WTC11 (cell line): ENCODE measurements at regions not wholly inside any gene's neighbourhood (a gene's known extent, or its start where the extent isn't known, plus 50 kb on each side); places are given as distances from the start of the nearest gene placed in this dataset.

Experiments used
- ATAC-seq: fragments of 200-7000 bp; cut with Tn5 transposase; 2 replicates; pipeline ENCODE4 v1.10.0; 2021; ENCODE audit warnings: mild to moderate bottlenecking, moderate library complexity
- CTCF ChIA-PET: fragments of 300-600 bp; sonication (Branson Sonifier 250); formaldehyde crosslinking; loops from one replicate; lab custom pipeline; 2021; ENCODE audit warnings: antibody characterized with exemption; lab: Charles Lee
- POLR2A ChIA-PET: fragments of 350-600 bp; sonication (Branson Sonifier 250); formaldehyde crosslinking; loops from one replicate; lab custom pipeline; 2021; ENCODE audit warnings: antibody characterized with exemption; lab: Charles Lee
- DNase-seq: peaks from one replicate; pipeline ENCODE4 v3.0.0; 2021; ENCODE audit warnings: low spot score
- H3K27ac Mint-ChIP-seq: 2 replicates; pipeline ENCODE4 v1.8.0; 2021; ENCODE audit warnings: mixed read lengths
- H3K27me3 Mint-ChIP-seq: 2 replicates; pipeline ENCODE4 v1.8.0; 2021; ENCODE audit warnings: low read depth, mild to moderate bottlenecking, moderate library complexity, mixed read lengths
- H3K36me3 Mint-ChIP-seq: 2 replicates; pipeline ENCODE4 v1.8.0; 2021; ENCODE audit warnings: mixed read lengths
- H3K4me1 Mint-ChIP-seq: 2 replicates; pipeline ENCODE4 v1.8.0; 2022; ENCODE audit warnings: mixed read lengths
- H3K4me3 Mint-ChIP-seq: 2 replicates; pipeline ENCODE4 v1.8.0; 2021; ENCODE audit warnings: mild to moderate bottlenecking, moderate library complexity, mixed read lengths
- H3K9me3 Mint-ChIP-seq: 2 replicates; pipeline ENCODE4 v1.8.0; 2021; ENCODE audit warnings: mixed read lengths
- ATF1 ChIP-seq: sonication (generic); formaldehyde crosslinking; IDR thresholded peaks from 2 replicates; pipeline ENCODE4 v1.8.1; 2023; ENCODE audit warnings: mild to moderate bottlenecking, moderate library complexity, missing genetic modification reagents
- FOXJ3 ChIP-seq: sonication (generic); formaldehyde crosslinking; IDR thresholded peaks from 2 replicates; pipeline ENCODE4 v1.9.0; 2021; ENCODE audit warnings: missing genetic modification reagents, mild to moderate bottlenecking, borderline replicate concordance
- GABPB1 ChIP-seq: sonication (generic); formaldehyde crosslinking; IDR thresholded peaks from 2 replicates; pipeline ENCODE4 v1.8.1; 2023; ENCODE audit warnings: mild to moderate bottlenecking, missing genetic modification reagents
- GRHL2 ChIP-seq: fragments of 250-450 bp; sonication (Bioruptor Pico); IDR thresholded peaks from 2 replicates; pipeline ENCODE4 v1.8.0; 2022; ENCODE audit warnings: mild to moderate bottlenecking, moderate library complexity; ENCODE audit not compliant: insufficient replicate concordance, severe bottlenecking
- KAT7 ChIP-seq: sonication (generic); formaldehyde crosslinking; IDR thresholded peaks from 2 replicates; pipeline ENCODE4 v1.8.1; 2023; ENCODE audit warnings: missing genetic modification reagents, mild to moderate bottlenecking, borderline replicate concordance
- PRRX2 ChIP-seq: fragments of 250-450 bp; sonication (Bioruptor Pico); IDR thresholded peaks from 2 replicates; pipeline ENCODE4 v1.8.0; 2021; ENCODE audit warnings: mild to moderate bottlenecking
- SOX15 ChIP-seq: fragments of 250-450 bp; sonication (Bioruptor Pico); IDR thresholded peaks from 2 replicates; pipeline ENCODE4 v1.9.0; 2021; ENCODE audit warnings: mild to moderate bottlenecking
- TP53 ChIP-seq: sonication (generic); formaldehyde crosslinking; IDR thresholded peaks from 2 replicates; pipeline ENCODE4 v1.8.1; 2023; ENCODE audit warnings: mild to moderate bottlenecking, missing genetic modification reagents
- ZNF121 ChIP-seq: sonication (generic); formaldehyde crosslinking; IDR thresholded peaks from 2 replicates; pipeline ENCODE4 v1.8.0; 2023; ENCODE audit warnings: missing genetic modification reagents
- ZNF423 ChIP-seq: fragments of 250-450 bp; sonication (Bioruptor Pico); IDR thresholded peaks from 2 replicates; pipeline ENCODE4 v2.1.2; 2022; ENCODE audit warnings: mild to moderate bottlenecking, moderate library complexity
- ZNF671 ChIP-seq: fragments of 250-450 bp; sonication (Bioruptor Pico); IDR thresholded peaks from 2 replicates; pipeline ENCODE4 v1.8.0; 2021; ENCODE audit warnings: mild to moderate bottlenecking
- TF ChIP-seq, protein P1 (sequence below): fragments of 200-600 bp; IDR thresholded peaks from 2 replicates; pipeline ENCODE4 v1.8.0; 2022; ENCODE audit warnings: antibody characterized with exemption
- TF ChIP-seq, protein P2 (sequence below): fragments of 250-450 bp; sonication (Bioruptor Pico); IDR thresholded peaks from 2 replicates; pipeline ENCODE4 v1.9.0; 2021; ENCODE audit warnings: mild to moderate bottlenecking
- TF ChIP-seq, protein P3 (sequence below): sonication (generic); formaldehyde crosslinking; IDR thresholded peaks from 2 replicates; pipeline ENCODE4 v1.8.1; 2023; ENCODE audit warnings: mild to moderate bottlenecking, moderate library complexity, missing genetic modification reagents
- TF ChIP-seq, protein P4 (sequence below): sonication (generic); formaldehyde crosslinking; IDR thresholded peaks from 2 replicates; pipeline ENCODE4 v1.8.1; 2023; ENCODE audit warnings: mild to moderate bottlenecking, missing genetic modification reagents, moderate library complexity
- TF ChIP-seq, protein P5 (sequence below): sonication (generic); formaldehyde crosslinking; IDR thresholded peaks from 2 replicates; pipeline ENCODE4 v1.8.1; 2022; ENCODE audit warnings: mild to moderate bottlenecking, missing genetic modification reagents, moderate library complexity, borderline replicate concordance

DNA sequence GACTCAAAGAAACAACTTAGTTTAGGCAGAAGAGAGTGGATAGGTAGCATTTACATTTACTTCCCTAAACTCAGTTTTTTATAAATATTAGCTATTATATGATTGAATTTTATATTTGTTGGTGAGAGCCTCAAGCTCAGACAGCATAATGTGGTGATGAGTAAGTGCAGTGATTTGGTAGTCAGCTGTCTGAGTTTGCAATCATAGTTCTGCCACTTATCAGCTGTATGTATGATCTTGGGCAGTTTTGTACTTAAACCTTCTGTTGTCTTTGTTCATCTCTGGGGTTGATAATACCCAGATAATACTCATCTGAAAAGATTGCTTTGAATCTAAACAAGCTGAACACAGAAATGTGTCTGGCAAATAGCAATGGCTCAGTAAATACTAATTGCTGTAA lies 108.8 kb downstream of the ANXA1 start:
- ATAC-seq (no peak), DNase-seq (no peak)
- POLR2A ChIA-PET = no interaction called here
- Mint-ChIP-seq H3K36me3 (peaks cover 2% of the 10 kb centered on the region), H3K9me3 (peaks cover 13% of the 10 kb centered on the region), H3K4me1 (no peaks in the 10 kb centered on the region), H3K27me3 (no peaks in the 10 kb centered on the region), H3K27ac (no peak overlapping the region), H3K4me3 (no peak overlapping the region)
- CTCF ChIA-PET = no interaction called here
- TF ChIP-seq GRHL2 (CRISPR knock-in tag) (no peak), KAT7 (CRISPR knock-in tag) (no peak), ZNF423 (CRISPR knock-in tag) (no peak), FOXJ3 (CRISPR knock-in tag) (no peak), ZNF671 (CRISPR knock-in tag) (no peak), GABPB1 (no peak), TP53 (CRISPR knock-in tag) (no peak), SOX15 (CRISPR knock-in tag) (no peak), ZNF121 (CRISPR knock-in tag) (no peak)
- TF ChIP-seq, protein P1, sequence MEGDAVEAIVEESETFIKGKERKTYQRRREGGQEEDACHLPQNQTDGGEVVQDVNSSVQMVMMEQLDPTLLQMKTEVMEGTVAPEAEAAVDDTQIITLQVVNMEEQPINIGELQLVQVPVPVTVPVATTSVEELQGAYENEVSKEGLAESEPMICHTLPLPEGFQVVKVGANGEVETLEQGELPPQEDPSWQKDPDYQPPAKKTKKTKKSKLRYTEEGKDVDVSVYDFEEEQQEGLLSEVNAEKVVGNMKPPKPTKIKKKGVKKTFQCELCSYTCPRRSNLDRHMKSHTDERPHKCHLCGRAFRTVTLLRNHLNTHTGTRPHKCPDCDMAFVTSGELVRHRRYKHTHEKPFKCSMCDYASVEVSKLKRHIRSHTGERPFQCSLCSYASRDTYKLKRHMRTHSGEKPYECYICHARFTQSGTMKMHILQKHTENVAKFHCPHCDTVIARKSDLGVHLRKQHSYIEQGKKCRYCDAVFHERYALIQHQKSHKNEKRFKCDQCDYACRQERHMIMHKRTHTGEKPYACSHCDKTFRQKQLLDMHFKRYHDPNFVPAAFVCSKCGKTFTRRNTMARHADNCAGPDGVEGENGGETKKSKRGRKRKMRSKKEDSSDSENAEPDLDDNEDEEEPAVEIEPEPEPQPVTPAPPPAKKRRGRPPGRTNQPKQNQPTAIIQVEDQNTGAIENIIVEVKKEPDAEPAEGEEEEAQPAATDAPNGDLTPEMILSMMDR = no peak
- TF ChIP-seq, protein P2, sequence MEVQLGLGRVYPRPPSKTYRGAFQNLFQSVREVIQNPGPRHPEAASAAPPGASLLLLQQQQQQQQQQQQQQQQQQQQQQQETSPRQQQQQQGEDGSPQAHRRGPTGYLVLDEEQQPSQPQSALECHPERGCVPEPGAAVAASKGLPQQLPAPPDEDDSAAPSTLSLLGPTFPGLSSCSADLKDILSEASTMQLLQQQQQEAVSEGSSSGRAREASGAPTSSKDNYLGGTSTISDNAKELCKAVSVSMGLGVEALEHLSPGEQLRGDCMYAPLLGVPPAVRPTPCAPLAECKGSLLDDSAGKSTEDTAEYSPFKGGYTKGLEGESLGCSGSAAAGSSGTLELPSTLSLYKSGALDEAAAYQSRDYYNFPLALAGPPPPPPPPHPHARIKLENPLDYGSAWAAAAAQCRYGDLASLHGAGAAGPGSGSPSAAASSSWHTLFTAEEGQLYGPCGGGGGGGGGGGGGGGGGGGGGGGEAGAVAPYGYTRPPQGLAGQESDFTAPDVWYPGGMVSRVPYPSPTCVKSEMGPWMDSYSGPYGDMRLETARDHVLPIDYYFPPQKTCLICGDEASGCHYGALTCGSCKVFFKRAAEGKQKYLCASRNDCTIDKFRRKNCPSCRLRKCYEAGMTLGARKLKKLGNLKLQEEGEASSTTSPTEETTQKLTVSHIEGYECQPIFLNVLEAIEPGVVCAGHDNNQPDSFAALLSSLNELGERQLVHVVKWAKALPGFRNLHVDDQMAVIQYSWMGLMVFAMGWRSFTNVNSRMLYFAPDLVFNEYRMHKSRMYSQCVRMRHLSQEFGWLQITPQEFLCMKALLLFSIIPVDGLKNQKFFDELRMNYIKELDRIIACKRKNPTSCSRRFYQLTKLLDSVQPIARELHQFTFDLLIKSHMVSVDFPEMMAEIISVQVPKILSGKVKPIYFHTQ = no peak
- TF ChIP-seq, protein P3, sequence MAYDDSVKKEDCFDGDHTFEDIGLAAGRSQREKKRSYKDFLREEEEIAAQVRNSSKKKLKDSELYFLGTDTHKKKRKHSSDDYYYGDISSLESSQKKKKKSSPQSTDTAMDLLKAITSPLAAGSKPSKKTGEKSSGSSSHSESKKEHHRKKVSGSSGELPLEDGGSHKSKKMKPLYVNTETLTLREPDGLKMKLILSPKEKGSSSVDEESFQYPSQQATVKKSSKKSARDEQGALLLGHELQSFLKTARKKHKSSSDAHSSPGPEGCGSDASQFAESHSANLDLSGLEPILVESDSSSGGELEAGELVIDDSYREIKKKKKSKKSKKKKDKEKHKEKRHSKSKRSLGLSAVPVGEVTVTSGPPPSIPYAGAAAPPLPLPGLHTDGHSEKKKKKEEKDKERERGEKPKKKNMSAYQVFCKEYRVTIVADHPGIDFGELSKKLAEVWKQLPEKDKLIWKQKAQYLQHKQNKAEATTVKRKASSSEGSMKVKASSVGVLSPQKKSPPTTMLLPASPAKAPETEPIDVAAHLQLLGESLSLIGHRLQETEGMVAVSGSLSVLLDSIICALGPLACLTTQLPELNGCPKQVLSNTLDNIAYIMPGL (CRISPR knock-in tag) = no peak

DNA sequence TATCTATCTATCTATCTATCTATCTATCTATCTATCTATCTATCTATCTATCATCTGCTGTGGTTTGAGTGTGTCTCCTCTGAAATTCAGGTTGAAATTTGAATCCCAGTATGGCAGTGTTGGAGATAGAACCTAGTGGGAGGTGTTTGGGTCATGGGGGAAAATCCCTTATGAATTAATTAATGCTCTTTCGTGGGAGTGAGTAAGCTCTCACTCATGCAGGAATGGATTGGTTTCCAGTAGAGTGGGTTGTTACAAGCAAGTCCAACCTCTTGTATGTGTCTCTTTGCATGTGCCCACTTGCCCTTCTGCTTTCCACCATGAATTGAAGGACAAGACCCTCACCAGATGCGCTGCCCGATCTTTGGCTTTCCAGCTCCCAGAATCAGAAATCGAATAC lies 113.0 kb downstream of the ANXA1 start:
- ATAC-seq (no peak), DNase-seq (no peak)
- ChIA-PET POLR2A (interaction anchor here (0.6 kb wide), 1 partner anchor 1381 kb away, joined by 3 read pairs; no protein-coding TSS in a partner anchor), CTCF (no interaction called here)
- Mint-ChIP-seq H3K36me3 (no peaks in the 10 kb centered on the region), H3K27ac (no peak overlapping the region), H3K4me1 (peaks cover 8% of the 10 kb centered on the region), H3K27me3 (no peaks in the 10 kb centered on the region), H3K9me3 (peaks cover 10% of the 10 kb centered on the region; the same call in 1 of the 2 replicates), H3K4me3 (no peak overlapping the region)
- TF ChIP-seq PRRX2 = no peak
- TF ChIP-seq, protein P4, sequence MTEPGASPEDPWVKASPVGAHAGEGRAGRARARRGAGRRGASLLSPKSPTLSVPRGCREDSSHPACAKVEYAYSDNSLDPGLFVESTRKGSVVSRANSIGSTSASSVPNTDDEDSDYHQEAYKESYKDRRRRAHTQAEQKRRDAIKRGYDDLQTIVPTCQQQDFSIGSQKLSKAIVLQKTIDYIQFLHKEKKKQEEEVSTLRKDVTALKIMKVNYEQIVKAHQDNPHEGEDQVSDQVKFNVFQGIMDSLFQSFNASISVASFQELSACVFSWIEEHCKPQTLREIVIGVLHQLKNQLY (CRISPR knock-in tag) = no peak
- no peak for TF ChIP-seq FOXJ3 (CRISPR knock-in tag)
- TF ChIP-seq, protein P5, sequence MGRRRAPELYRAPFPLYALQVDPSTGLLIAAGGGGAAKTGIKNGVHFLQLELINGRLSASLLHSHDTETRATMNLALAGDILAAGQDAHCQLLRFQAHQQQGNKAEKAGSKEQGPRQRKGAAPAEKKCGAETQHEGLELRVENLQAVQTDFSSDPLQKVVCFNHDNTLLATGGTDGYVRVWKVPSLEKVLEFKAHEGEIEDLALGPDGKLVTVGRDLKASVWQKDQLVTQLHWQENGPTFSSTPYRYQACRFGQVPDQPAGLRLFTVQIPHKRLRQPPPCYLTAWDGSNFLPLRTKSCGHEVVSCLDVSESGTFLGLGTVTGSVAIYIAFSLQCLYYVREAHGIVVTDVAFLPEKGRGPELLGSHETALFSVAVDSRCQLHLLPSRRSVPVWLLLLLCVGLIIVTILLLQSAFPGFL (CRISPR knock-in tag) = no peak
- no peak for TF ChIP-seq ATF1
